IMR-90 (cell line): ENCODE measurements at regions not wholly inside any gene's neighbourhood (a gene's known extent, or its start where the extent isn't known, plus 50 kb on each side); places are given as distances from the start of the nearest gene placed in this dataset.

Experiments used
- ATAC-seq: fragments of 200-7000 bp; cut with Tn5 transposase; 2 replicates; pipeline ENCODE4 v1.9.1; 2020; ENCODE audit warnings: low read depth, mild to moderate bottlenecking, moderate library complexity
- BruUV-seq: library from RNA; stranded (reverse); fragments of 400-500 nt; replicated peaks from 2 replicates; lab custom pipeline; 2021; lab: Mats Ljungman, UMichigan
- CTCF ChIA-PET: fragments of 300-600 bp; formaldehyde crosslinking; extraction: SDS; loops from one replicate; lab custom pipeline; 2021; ENCODE audit warnings: antibody characterized with exemption; lab: Yijun Ruan, JAX
- POLR2A ChIA-PET: fragments of 300-600 bp; sonication (Branson Sonifier 250); formaldehyde crosslinking; loops from one replicate; lab custom pipeline; 2022; ENCODE audit warnings: antibody characterized with exemption; ENCODE audit not compliant: unreplicated experiment; lab: Charles Lee
- DNase-seq: peaks from one replicate; pipeline ENCODE4 v3.0.0; 2013
- H2AFZ ChIP-seq: replicated peaks from 2 replicates; pipeline ENCODE3; 2013; ENCODE audit warnings: low read length, mild to moderate bottlenecking; ENCODE audit not compliant: poor library complexity
- H2AK5ac ChIP-seq: 2 replicates; pipeline ENCODE4 v1.6.1; 2013; ENCODE audit warnings: low read depth, low read length, inconsistent platforms
- H2AK9ac ChIP-seq: replicated peaks from 2 replicates; pipeline ENCODE3; 2013; ENCODE audit warnings: mild to moderate bottlenecking, low read depth, low read length, moderate library complexity; ENCODE audit not compliant: poor library complexity
- H2BK120ac ChIP-seq: 2 replicates; pipeline ENCODE4 v1.6.1; 2013; ENCODE audit warnings: low read depth, low read length, inconsistent platforms
- H2BK15ac ChIP-seq: 3 replicates; pipeline ENCODE4 v1.6.1; 2013; ENCODE audit warnings: low read depth, low read length, inconsistent platforms
- H2BK20ac ChIP-seq: 2 replicates; pipeline ENCODE4 v1.6.1; 2013; ENCODE audit warnings: low read depth, mild to moderate bottlenecking, inconsistent platforms, low read length, moderate library complexity
- H2BK5ac ChIP-seq: 2 replicates; pipeline ENCODE4 v1.6.1; 2013; ENCODE audit warnings: mild to moderate bottlenecking, low read depth, low read length, inconsistent platforms; ENCODE audit not compliant: poor library complexity, severe bottlenecking
- H3K14ac ChIP-seq: replicated peaks from 2 replicates; pipeline ENCODE4 v1.6.1; 2013; ENCODE audit warnings: low read depth, low read length, inconsistent platforms
- H3K18ac ChIP-seq: 2 replicates; pipeline ENCODE4 v1.6.1; 2013; ENCODE audit warnings: low read depth, low read length, control low read depth
- H3K23ac ChIP-seq: 2 replicates; pipeline ENCODE4 v1.6.1; 2013; ENCODE audit warnings: low read depth, low read length, inconsistent platforms
- H3K27ac ChIP-seq: 2 replicates; pipeline ENCODE4 v1.5.1; 2013; ENCODE audit warnings: mild to moderate bottlenecking, control low read depth, low read length; ENCODE audit not compliant: insufficient read depth
- H3K27me3 ChIP-seq: 2 replicates; pipeline ENCODE4 v1.6.1; 2013; ENCODE audit warnings: low read length; ENCODE audit not compliant: control insufficient read depth, insufficient read depth
- H3K36me3 ChIP-seq: 2 replicates; pipeline ENCODE4 v1.6.1; 2013; ENCODE audit warnings: low read length, mixed read lengths; ENCODE audit not compliant: control insufficient read depth, insufficient read depth
- H3K4ac ChIP-seq: 2 replicates; pipeline ENCODE4 v1.6.1; 2013; ENCODE audit warnings: low read depth, low read length, inconsistent platforms
- H3K4me1 ChIP-seq: 2 replicates; pipeline ENCODE4 v1.6.1; 2013; ENCODE audit warnings: low read length, mixed read lengths; ENCODE audit not compliant: control insufficient read depth, insufficient read depth
- H3K4me2 ChIP-seq: 2 replicates; pipeline ENCODE4 v1.6.1; 2013; ENCODE audit warnings: low read depth, mild to moderate bottlenecking, control low read depth, low read length, moderate library complexity
- H3K4me3 ChIP-seq: 2 replicates; pipeline ENCODE4 v1.5.1; 2013; ENCODE audit warnings: low read depth, mild to moderate bottlenecking, control low read depth, low read length, moderate library complexity; ENCODE audit not compliant: insufficient read depth
- H3K56ac ChIP-seq: 2 replicates; pipeline ENCODE4 v1.6.1; 2013; ENCODE audit warnings: low read length, inconsistent platforms; ENCODE audit not compliant: insufficient read depth; ENCODE audit errors: extremely low read depth
- H3K79me1 ChIP-seq, 2 experiments: 2 replicates each; pipeline ENCODE4 v1.6.1; 2013; ENCODE audit warnings: low read length in 2 of 2, inconsistent platforms in 1 of 2, low read depth in 1 of 2
- H3K9ac ChIP-seq: 2 replicates; pipeline ENCODE4 v1.6.1; 2013; ENCODE audit warnings: low read depth, low read length, control low read depth
- H3K9me1 ChIP-seq: 2 replicates; pipeline ENCODE4 v1.6.1; 2013; ENCODE audit warnings: low read length, inconsistent platforms; ENCODE audit not compliant: insufficient read depth
- H3K9me3 ChIP-seq: 2 replicates; pipeline ENCODE4 v1.6.1; 2013; ENCODE audit warnings: low read length; ENCODE audit not compliant: control insufficient read depth, insufficient read depth
- H4K20me1 ChIP-seq: 2 replicates; pipeline ENCODE4 v1.6.1; 2013; ENCODE audit warnings: low read length, inconsistent platforms; ENCODE audit not compliant: insufficient read depth
- H4K5ac ChIP-seq: 2 replicates; pipeline ENCODE4 v1.6.1; 2013; ENCODE audit warnings: mild to moderate bottlenecking, low read depth, low read length, control low read depth
- H4K8ac ChIP-seq, 2 experiments: 2 replicates each; pipeline ENCODE4 v1.6.1; 2013; ENCODE audit warnings: low read depth in 2 of 2, low read length in 2 of 2, control low read depth in 1 of 2, inconsistent platforms in 1 of 2
- H4K91ac ChIP-seq: 2 replicates; pipeline ENCODE4 v1.6.1; 2013; ENCODE audit warnings: low read depth, low read length, inconsistent platforms; ENCODE audit not compliant: insufficient read depth
- BHLHE40 ChIP-seq: fragments of 150-350 bp; IDR thresholded peaks from 2 replicates; pipeline ENCODE4 v1.6.1; 2016; ENCODE audit warnings: mild to moderate bottlenecking, low read depth, low read length
- CHD1 ChIP-seq: IDR thresholded peaks from 2 replicates; pipeline ENCODE4 v1.6.1; 2012; ENCODE audit warnings: low read depth, low read length, improper control_type of control experiment
- WGBS, 2 experiments: methylation state at CpG; one replicate each; pipeline versions ENCODE4 v1.1.5 to v1.1.7; 2013; ENCODE audit warnings: missing lambda C conversion rate in 2 of 2; ENCODE audit not compliant: insufficient read length in 1 of 2; ENCODE audit errors: extremely low coverage in 2 of 2; 5-methylcytosine and 5-hydroxymethylcytosine counted together
- dilution Hi-C: fragments of 300-500 bp; cut with HindIII; formaldehyde crosslinking; loops from one replicate; pipeline ENCODE4 v1.14.3; 2018; ENCODE audit warnings: low sequenced_read_pairs; ENCODE audit not compliant: unreplicated experiment
- in situ Hi-C: fragments of 300-500 bp; cut with MboI; formaldehyde crosslinking; loops from 3 replicates; pipeline ENCODE4 v1.14.3; 2019; ENCODE audit warnings: low sequenced_read_pairs, inconsistent platforms, mixed read lengths
- intact Hi-C: fragments of 100-400 bp; cut with micrococcal nuclease; formaldehyde crosslinking; loops from 2 replicates; pipeline ENCODE4 v1.10.0; 2022

DNA sequence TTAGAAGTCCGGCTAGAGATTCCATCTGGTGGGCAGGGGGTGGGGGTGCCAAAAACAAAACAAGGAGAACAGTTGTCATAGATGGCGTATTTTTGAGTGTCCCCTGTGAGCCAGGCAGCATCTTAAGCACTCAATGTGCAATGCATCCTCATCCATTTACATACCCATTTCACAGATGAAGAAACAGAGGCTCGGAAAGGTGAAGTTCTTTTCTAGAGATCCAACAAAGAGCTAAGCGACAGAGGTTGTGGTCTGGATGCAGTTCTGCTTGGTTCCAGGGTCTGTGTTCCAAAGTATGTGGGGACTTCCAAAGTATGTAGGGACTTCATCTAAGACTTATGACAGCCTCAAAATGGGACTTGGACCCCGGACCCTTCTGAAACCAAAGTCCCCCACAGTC, 277.8 kb downstream of the MN1 start:
- Histone ChIP-seq H3K4me2 (no peak overlapping the region), H3K18ac (no peak overlapping the region), H3K4me3 (no peak overlapping the region), H2AFZ (no peak overlapping the region), H3K79me1 (no peaks in the 10 kb centered on the region), H3K36me3 (no peaks in the 10 kb centered on the region), H3K4ac (no peak overlapping the region), H3K23ac (no peak overlapping the region), H4K8ac (no peak overlapping the region), H3K56ac (no peak overlapping the region), H2BK120ac (no peak overlapping the region), H2AK9ac (no peak overlapping the region), H2BK15ac (no peak overlapping the region), H2BK20ac (no peak overlapping the region), H4K5ac (no peak overlapping the region), H3K4me1 (no peaks in the 10 kb centered on the region; the same call in 1 of the 2 replicates), H3K27ac (no peak overlapping the region), H3K9me3 (no peaks in the 10 kb centered on the region), H2BK5ac (no peak overlapping the region), H4K91ac (no peak overlapping the region), H2AK5ac (no peak overlapping the region), H3K9ac (no peak overlapping the region), H3K9me1 (no peaks in the 10 kb centered on the region), H4K20me1 (no peaks in the 10 kb centered on the region), H3K14ac (no peak overlapping the region), H3K27me3 (peaks cover 36% of the 10 kb centered on the region)
- in situ Hi-C loops, result no loop called here
- no peak for DNase-seq
- CTCF ChIA-PET, result no interaction called here
- intact Hi-C loops, result no loop called here
- TF ChIP-seq BHLHE40, result no peak
- no peak for TF ChIP-seq CHD1
- BruUV-seq, result no TSS peak
- no peak for ATAC-seq
- 80% methylated on average over 1 of the region's 5 CpGs; no CpG with 5 or more reads in 1 of the 2 experiments for WGBS, 2 experiments
- dilution Hi-C loops, result no loop called here
- POLR2A ChIA-PET, result no interaction called here
